ENCODE measurements at regions not wholly inside any gene's neighbourhood (a gene's known extent, or its start where the extent isn't known, plus 50 kb on each side); places are given as distances from the start of the nearest gene placed in this dataset.
"Not testable (repeated sequence)": the region's sequence is repeated elsewhere in the genome, so short reads cannot be mapped to it uniquely, and the experiment has no call there.

GRCh38 chr5:124499818-124500217 is 246.6 kb downstream of the ZNF608 start:
- H3K9me3 ChIP-seq (ENCODE audit: low read length); CTCF ChIA-PET (ENCODE audit: low intra/inter-chr PET ratio, low total read pairs); H3K27me3 ChIP-seq (ENCODE audit: control insufficient read depth in 1 of 2, insufficient read depth in 2 of 2, low read length in 2 of 2); H3K79me2 ChIP-seq (ENCODE audit: insufficient read depth, low read length); H3K9ac ChIP-seq (ENCODE audit: insufficient read depth, low read depth, low read length); H3K4me2 ChIP-seq (ENCODE audit: low read depth, low read length); ATAC-seq; H4K20me1 ChIP-seq (ENCODE audit: insufficient read depth, low read length); in situ Hi-C loops (cut with HindIII; ENCODE audit: extremely low pct_ligation_motif_present, low pct_unique_long_range_greater_than_20kb); FAIRE-seq; H3K4me3 ChIP-seq (replicated peaks in 1 of 3; ENCODE audit: insufficient read depth in 1 of 3, low read depth in 2 of 3, low read length in 3 of 3); BruUV-seq (replicated peaks); H3K4me1 ChIP-seq (ENCODE audit: insufficient read depth, low read length); H3K36me3 ChIP-seq (replicated peaks in 1 of 2; ENCODE audit: control insufficient read depth in 1 of 2, insufficient read depth in 2 of 2, low read length in 2 of 2); intact Hi-C loops (cut with micrococcal nuclease; ENCODE audit: unreplicated experiment); H2AFZ ChIP-seq (ENCODE audit: low read length); POLR2A ChIA-PET; DNase-seq (ENCODE audit: low spot score); H3K27ac ChIP-seq (ENCODE audit: extremely low read length, insufficient read depth, low read length); TF ChIP-seq LCORL (CRISPR knock-in tag; IDR thresholded peaks at IDR 0.05): not testable (repeated sequence)
- WGBS (ENCODE audit: low lambda C conversion rate) = 35% methylated on average over 5 of the region's 5 CpGs
- TF ChIP-seq LCORL (IDR thresholded peaks at IDR 0.05) = peak; percentile 61; the same call in 1 of the 2 replicates

- BruUV-seq (replicated peaks); H2AFZ ChIP-seq (ENCODE audit: low read length); CTCF ChIA-PET (ENCODE audit: low intra/inter-chr PET ratio, low total read pairs); H3K79me2 ChIP-seq (ENCODE audit: insufficient read depth, low read length); H3K27me3 ChIP-seq (ENCODE audit: control insufficient read depth in 1 of 2, insufficient read depth in 2 of 2, low read length in 2 of 2); DNase-seq (ENCODE audit: low spot score); H3K9me3 ChIP-seq (ENCODE audit: low read length); H3K4me2 ChIP-seq (ENCODE audit: low read depth, low read length); intact Hi-C loops (cut with micrococcal nuclease; ENCODE audit: unreplicated experiment); H3K4me1 ChIP-seq (ENCODE audit: insufficient read depth, low read length); POLR2A ChIA-PET; H3K9ac ChIP-seq (ENCODE audit: insufficient read depth, low read depth, low read length); H3K27ac ChIP-seq (ENCODE audit: extremely low read length, insufficient read depth, low read length); H3K36me3 ChIP-seq (replicated peaks in 1 of 2; ENCODE audit: control insufficient read depth in 1 of 2, insufficient read depth in 2 of 2, low read length in 2 of 2); H3K4me3 ChIP-seq (replicated peaks in 1 of 3; ENCODE audit: insufficient read depth in 1 of 3, low read depth in 2 of 3, low read length in 3 of 3); ATAC-seq; FAIRE-seq; in situ Hi-C loops (cut with HindIII; ENCODE audit: extremely low pct_ligation_motif_present, low pct_unique_long_range_greater_than_20kb); H4K20me1 ChIP-seq (ENCODE audit: insufficient read depth, low read length): not testable (repeated sequence)
- WGBS (ENCODE audit: low lambda C conversion rate) = 11% methylated on average over 4 of the region's 4 CpGs
These were observed 249.5 kb downstream of the ZNF608 start for GRCh38 chr5:124496968-124497367.

GRCh38 chr5:124494540-124495116 is 251.8 kb downstream of the ZNF608 start:
- intact Hi-C loops (cut with micrococcal nuclease; ENCODE audit: unreplicated experiment) = no loop called here
- no peak overlapping the region for H3K9ac ChIP-seq (ENCODE audit: insufficient read depth, low read depth, low read length)
- ATAC-seq = no peak

More at GRCh38 chr5:124494540-124495116, 251.8 kb downstream of the ZNF608 start:
- in situ Hi-C loops (cut with HindIII; ENCODE audit: extremely low pct_ligation_motif_present, low pct_unique_long_range_greater_than_20kb) = no loop called here
- H3K4me1 ChIP-seq (ENCODE audit: insufficient read depth, low read length) = no peaks in the 10 kb centered on the region
- H3K9me3 ChIP-seq (ENCODE audit: low read length) = no peaks in the 10 kb centered on the region
- TF ChIP-seq CHD2 (IDR thresholded peaks at IDR 0.05; ENCODE audit: low read depth, low read length) (no peak), ZNF747 (CRISPR knock-in tag; IDR thresholded peaks at IDR 0.05; ENCODE audit: borderline replicate concordance) (no peak), FOSL1 (CRISPR knock-in tag; IDR thresholded peaks at IDR 0.05; ENCODE audit: borderline replicate concordance) (no peak), ZNF232 (CRISPR knock-in tag; IDR thresholded peaks at IDR 0.05; ENCODE audit: borderline replicate concordance) (no peak), NR2C2 (CRISPR knock-in tag; IDR thresholded peaks at IDR 0.05; ENCODE audit: borderline replicate concordance) (no peak), PAWR (CRISPR knock-in tag; IDR thresholded peaks at IDR 0.05; ENCODE audit: borderline replicate concordance) (no peak), ZNF605 (CRISPR knock-in tag; IDR thresholded peaks at IDR 0.05) (no peak), STAT6 (CRISPR knock-in tag; IDR thresholded peaks at IDR 0.05; ENCODE audit: borderline replicate concordance) (no peak)
- no peaks in the 10 kb centered on the region for H3K36me3 ChIP-seq (replicated peaks in 1 of 2; ENCODE audit: control insufficient read depth in 1 of 2, insufficient read depth in 2 of 2, low read length in 2 of 2)
- ChIA-PET CTCF (ENCODE audit: low intra/inter-chr PET ratio, low total read pairs) (no interaction called here), POLR2A (no interaction called here)
- WGBS (ENCODE audit: low lambda C conversion rate) = 0% methylated on average over 2 of the region's 2 CpGs
- no peak overlapping the region for H2AFZ ChIP-seq (ENCODE audit: low read length)
- H3K4me2 ChIP-seq (ENCODE audit: low read depth, low read length) = no peak overlapping the region
- DNase-seq (ENCODE audit: low spot score) (no peak), FAIRE-seq (no peak)
- BruUV-seq (replicated peaks) = no TSS peak
- H3K27me3 ChIP-seq (ENCODE audit: control insufficient read depth in 1 of 2, insufficient read depth in 2 of 2, low read length in 2 of 2) = no peaks in the 10 kb centered on the region; a peak in 1 of 5 replicates
- no peaks in the 10 kb centered on the region for H3K79me2 ChIP-seq (ENCODE audit: insufficient read depth, low read length)
- no peak overlapping the region for H3K27ac ChIP-seq (ENCODE audit: extremely low read length, insufficient read depth, low read length)
- H3K4me3 ChIP-seq (replicated peaks in 1 of 3; ENCODE audit: insufficient read depth in 1 of 3, low read depth in 2 of 3, low read length in 3 of 3) = no peak overlapping the region
- no peaks in the 10 kb centered on the region for H4K20me1 ChIP-seq (ENCODE audit: insufficient read depth, low read length)
